Neural progenitor cell (in vitro differentiated cells): ENCODE measurements at regions not wholly inside any gene's neighbourhood (a gene's known extent, or its start where the extent isn't known, plus 50 kb on each side); places are given as distances from the start of the nearest gene placed in this dataset.

Source experiments
- DNase-seq: peaks from one replicate; pipeline ENCODE4 v3.0.0-alpha.2; 2016; ENCODE audit warnings: low spot score
- H2AFZ ChIP-seq: fragments of 200-600 bp; sonication (generic); replicated peaks from 2 replicates; pipeline ENCODE4 v1.6.1; 2016; ENCODE audit warnings: antibody characterized with exemption
- H3F3A ChIP-seq: fragments of 200-600 bp; sonication (generic); 2 replicates; pipeline ENCODE4 v1.6.1; 2016; ENCODE audit warnings: antibody characterized with exemption, low read depth
- H3K27ac ChIP-seq: fragments of 200-600 bp; sonication (generic); 2 replicates; pipeline ENCODE4 v1.5.1; 2016; ENCODE audit warnings: mild to moderate bottlenecking
- H3K27me3 ChIP-seq: fragments of 200-600 bp; sonication (generic); 2 replicates; pipeline ENCODE4 v1.6.1; 2016; ENCODE audit warnings: mild to moderate bottlenecking, moderate library complexity
- H3K36me3 ChIP-seq: fragments of 200-600 bp; sonication (generic); 2 replicates; pipeline ENCODE4 v1.5.1; 2016
- H3K4me1 ChIP-seq: fragments of 200-600 bp; sonication (generic); 2 replicates; pipeline ENCODE4 v1.6.1; 2016; ENCODE audit warnings: mixed run types
- H3K4me2 ChIP-seq: fragments of 200-600 bp; sonication (generic); 2 replicates; pipeline ENCODE4 v1.6.1; 2016
- H3K4me3 ChIP-seq: fragments of 200-600 bp; sonication (generic); 2 replicates; pipeline ENCODE4 v1.5.1; 2016
- H3K79me2 ChIP-seq: fragments of 200-600 bp; sonication (generic); 2 replicates; pipeline ENCODE4 v1.6.1; 2016; ENCODE audit warnings: low read depth
- H3K9ac ChIP-seq: fragments of 200-600 bp; sonication (generic); 2 replicates; pipeline ENCODE4 v1.6.1; 2016
- H3K9me3 ChIP-seq: fragments of 200-600 bp; sonication (generic); 2 replicates; pipeline ENCODE4 v1.5.1; 2016; ENCODE audit warnings: low read depth
- H4K20me1 ChIP-seq: fragments of 200-600 bp; sonication (generic); 2 replicates; pipeline ENCODE4 v1.6.1; 2016; ENCODE audit warnings: low read depth
- H3K27ac Mint-ChIP-seq: 3 replicates; pipeline ENCODE4 v1.8.0; 2021; ENCODE audit warnings: mixed read lengths
- H3K27me3 Mint-ChIP-seq: 2 replicates; pipeline ENCODE4 v1.8.0; 2022; ENCODE audit warnings: low read depth, mild to moderate bottlenecking, inconsistent platforms, moderate library complexity, mixed read lengths; ENCODE audit not compliant: insufficient read depth
- H3K36me3 Mint-ChIP-seq: 3 replicates; pipeline ENCODE4 v1.8.0; 2021; ENCODE audit warnings: mixed read lengths
- H3K4me1 Mint-ChIP-seq: 3 replicates; pipeline ENCODE4 v1.8.0; 2021; ENCODE audit warnings: mixed read lengths
- H3K4me3 Mint-ChIP-seq: 3 replicates; pipeline ENCODE4 v1.8.0; 2021; ENCODE audit warnings: mild to moderate bottlenecking, moderate library complexity, mixed read lengths
- H3K9me3 Mint-ChIP-seq: 3 replicates; pipeline ENCODE4 v1.8.0; 2020; ENCODE audit warnings: mixed read lengths
- EZH2 ChIP-seq: fragments of 200-600 bp; sonication (generic); IDR thresholded peaks from 2 replicates; pipeline ENCODE4 v1.6.1; 2017; ENCODE audit warnings: antibody characterized with exemption, mild to moderate bottlenecking, moderate library complexity
- EZH2phosphoT487 ChIP-seq: fragments of 200-600 bp; sonication (generic); IDR thresholded peaks from 2 replicates; pipeline ENCODE4 v1.6.1; 2017; ENCODE audit warnings: antibody characterized with exemption
- TF ChIP-seq, protein P1 (sequence below): fragments of 200-600 bp; sonication (generic); IDR thresholded peaks from 2 replicates; pipeline ENCODE4 v1.5.1; 2017; ENCODE audit warnings: antibody characterized with exemption, mild to moderate bottlenecking

DNA sequence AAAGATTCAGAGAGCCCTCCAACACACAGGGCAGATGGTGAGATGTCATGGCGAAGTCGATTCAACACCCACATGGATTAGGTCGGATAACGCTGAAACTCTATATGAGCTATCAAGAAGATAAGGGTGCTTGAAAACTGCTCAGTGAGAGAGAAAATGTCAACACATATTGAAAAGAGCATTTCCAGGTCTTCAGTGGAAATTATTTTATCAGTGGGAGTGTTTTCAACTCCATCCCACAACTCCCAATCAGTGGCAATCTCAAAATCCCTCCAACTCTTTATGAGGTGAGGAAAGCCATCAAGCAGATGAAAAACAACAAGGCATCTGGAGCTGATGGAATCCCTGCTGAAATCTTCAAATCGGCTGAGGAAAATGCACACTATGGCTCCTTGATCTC, 104.5 kb upstream of the KLHL14 start:
- H3K27ac ChIP-seq = no peak overlapping the region
- DNase-seq = no peak
- H3K4me3 Mint-ChIP-seq = no peak overlapping the region
- H3K4me1 ChIP-seq = peaks cover 43% of the 10 kb centered on the region
- H3K36me3 ChIP-seq = no peaks in the 10 kb centered on the region
- no peak overlapping the region for H2AFZ ChIP-seq
- H3F3A ChIP-seq = no peaks in the 10 kb centered on the region
- no peaks in the 10 kb centered on the region for H3K9me3 ChIP-seq
- H3K27ac Mint-ChIP-seq = no peak overlapping the region
- no peak overlapping the region for H3K9ac ChIP-seq
- H3K4me3 ChIP-seq = no peak overlapping the region
- H3K27me3 Mint-ChIP-seq = peaks cover 8% of the 10 kb centered on the region
- H3K27me3 ChIP-seq = no peaks in the 10 kb centered on the region
- no peaks in the 10 kb centered on the region for H3K79me2 ChIP-seq
- peaks cover 49% of the 10 kb centered on the region for H3K4me1 Mint-ChIP-seq
- H3K4me2 ChIP-seq = no peak overlapping the region
- TF ChIP-seq EZH2phosphoT487 (no peak), EZH2 (no peak)
- TF ChIP-seq, protein P1, sequence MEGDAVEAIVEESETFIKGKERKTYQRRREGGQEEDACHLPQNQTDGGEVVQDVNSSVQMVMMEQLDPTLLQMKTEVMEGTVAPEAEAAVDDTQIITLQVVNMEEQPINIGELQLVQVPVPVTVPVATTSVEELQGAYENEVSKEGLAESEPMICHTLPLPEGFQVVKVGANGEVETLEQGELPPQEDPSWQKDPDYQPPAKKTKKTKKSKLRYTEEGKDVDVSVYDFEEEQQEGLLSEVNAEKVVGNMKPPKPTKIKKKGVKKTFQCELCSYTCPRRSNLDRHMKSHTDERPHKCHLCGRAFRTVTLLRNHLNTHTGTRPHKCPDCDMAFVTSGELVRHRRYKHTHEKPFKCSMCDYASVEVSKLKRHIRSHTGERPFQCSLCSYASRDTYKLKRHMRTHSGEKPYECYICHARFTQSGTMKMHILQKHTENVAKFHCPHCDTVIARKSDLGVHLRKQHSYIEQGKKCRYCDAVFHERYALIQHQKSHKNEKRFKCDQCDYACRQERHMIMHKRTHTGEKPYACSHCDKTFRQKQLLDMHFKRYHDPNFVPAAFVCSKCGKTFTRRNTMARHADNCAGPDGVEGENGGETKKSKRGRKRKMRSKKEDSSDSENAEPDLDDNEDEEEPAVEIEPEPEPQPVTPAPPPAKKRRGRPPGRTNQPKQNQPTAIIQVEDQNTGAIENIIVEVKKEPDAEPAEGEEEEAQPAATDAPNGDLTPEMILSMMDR = no peak
- H3K9me3 Mint-ChIP-seq = peaks cover 26% of the 10 kb centered on the region
- no peaks in the 10 kb centered on the region for H4K20me1 ChIP-seq
- peaks cover 16% of the 10 kb centered on the region for H3K36me3 Mint-ChIP-seq

DNA sequence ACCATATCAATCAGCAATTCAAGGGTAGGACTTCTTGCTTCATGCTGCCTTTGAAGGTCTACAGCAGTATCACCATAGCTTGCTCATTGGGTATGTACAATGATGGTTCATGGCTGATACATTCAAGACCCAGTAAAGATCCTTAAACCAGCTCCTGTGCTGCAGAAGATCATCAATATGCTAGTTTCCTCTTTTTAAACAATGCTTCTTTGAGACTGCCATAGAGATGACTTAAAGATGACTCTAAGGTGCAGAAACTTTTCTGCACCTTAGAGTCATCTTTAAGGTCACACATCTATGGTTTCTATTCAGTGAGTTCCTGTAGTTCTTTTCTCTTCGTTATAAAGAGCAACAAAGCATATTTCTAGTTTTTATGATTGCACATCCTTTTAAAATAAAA, 102.8 kb upstream of the KLHL14 start:
- Histone ChIP-seq H3K27ac (no peak overlapping the region), H2AFZ (no peak overlapping the region), H3K4me1 (peaks cover 26% of the 10 kb centered on the region), H3K36me3 (no peaks in the 10 kb centered on the region), H3K9ac (no peak overlapping the region), H4K20me1 (no peaks in the 10 kb centered on the region), H3K4me2 (no peak overlapping the region), H3K4me3 (no peak overlapping the region), H3K79me2 (no peaks in the 10 kb centered on the region), H3F3A (no peaks in the 10 kb centered on the region), H3K9me3 (no peaks in the 10 kb centered on the region), H3K27me3 (no peaks in the 10 kb centered on the region)
- TF ChIP-seq EZH2phosphoT487 = no peak
- TF ChIP-seq EZH2 = no peak
- TF ChIP-seq, protein P1 = no peak
- no peak overlapping the region for H3K4me3 Mint-ChIP-seq
- no peak overlapping the region for H3K27ac Mint-ChIP-seq
- DNase-seq = no peak
- H3K36me3 Mint-ChIP-seq = peaks cover 10% of the 10 kb centered on the region
- peaks cover 37% of the 10 kb centered on the region for H3K4me1 Mint-ChIP-seq
- peaks cover 18% of the 10 kb centered on the region for H3K9me3 Mint-ChIP-seq
- H3K27me3 Mint-ChIP-seq = peaks cover 3% of the 10 kb centered on the region

DNA sequence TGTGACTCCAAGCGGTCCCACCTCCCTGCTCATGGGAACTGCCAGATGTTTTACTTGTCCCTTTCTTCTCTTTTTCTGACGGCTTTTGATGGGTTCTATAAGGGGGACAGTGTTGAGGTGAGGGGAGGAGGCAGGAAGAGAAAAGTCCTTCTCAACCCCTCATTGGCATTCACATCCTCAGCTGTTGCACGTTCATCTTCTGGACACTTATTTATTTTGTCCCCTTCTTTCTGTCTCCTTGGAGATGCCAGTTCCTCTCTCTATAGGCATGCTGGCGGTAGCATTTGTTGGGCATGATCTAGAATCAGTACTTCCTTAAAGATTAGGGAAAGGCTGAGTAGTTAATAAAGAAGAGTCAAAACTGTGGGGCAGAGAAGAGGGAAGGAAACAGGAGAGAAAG, 99.0 kb upstream of the KLHL14 start:
- H3K4me3 ChIP-seq = no peak overlapping the region
- Mint-ChIP-seq H3K4me1 (peaks cover 33% of the 10 kb centered on the region), H3K9me3 (peaks cover 12% of the 10 kb centered on the region), H3K4me3 (no peak overlapping the region), H3K36me3 (peaks cover 5% of the 10 kb centered on the region), H3K27ac (no peak overlapping the region), H3K27me3 (peaks cover 3% of the 10 kb centered on the region)
- H3K36me3 ChIP-seq = no peaks in the 10 kb centered on the region
- no peak overlapping the region for H2AFZ ChIP-seq
- DNase-seq = no peak
- TF ChIP-seq EZH2 (no peak), EZH2phosphoT487 (no peak)
- TF ChIP-seq, protein P1 = no peak
- peaks cover 34% of the 10 kb centered on the region for H3K4me1 ChIP-seq
- no peak overlapping the region for H3K4me2 ChIP-seq
- no peak overlapping the region for H3K27ac ChIP-seq
- H3K27me3 ChIP-seq = no peaks in the 10 kb centered on the region
- H3K79me2 ChIP-seq = no peaks in the 10 kb centered on the region
- no peaks in the 10 kb centered on the region for H4K20me1 ChIP-seq
- H3K9ac ChIP-seq = no peak overlapping the region
- no peaks in the 10 kb centered on the region for H3F3A ChIP-seq
- H3K9me3 ChIP-seq = no peaks in the 10 kb centered on the region

DNA sequence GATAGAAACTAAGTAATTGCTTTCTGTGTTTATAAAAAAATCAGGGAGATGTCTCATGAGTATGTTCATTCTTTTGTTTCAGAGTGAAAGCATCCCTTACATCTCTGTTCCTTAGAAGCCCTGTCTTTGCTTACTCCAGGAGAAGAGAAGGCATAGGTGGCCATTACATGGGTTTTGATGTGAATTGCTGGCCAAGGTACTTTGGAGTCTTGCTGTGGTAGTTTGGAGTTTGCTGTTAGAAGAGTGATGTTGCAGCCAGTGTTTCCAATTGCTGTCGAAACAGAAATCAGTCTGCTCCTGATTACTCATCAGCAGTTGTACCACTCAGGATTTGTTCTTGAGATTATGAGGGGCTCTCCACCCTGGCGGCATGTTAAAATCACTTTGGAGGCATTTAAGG, 97.8 kb upstream of the KLHL14 start:
- H3K36me3 Mint-ChIP-seq = peaks cover 5% of the 10 kb centered on the region
- H3K9me3 Mint-ChIP-seq = peaks cover 6% of the 10 kb centered on the region
- peaks cover 36% of the 10 kb centered on the region for H3K4me1 ChIP-seq
- H3K36me3 ChIP-seq = no peaks in the 10 kb centered on the region
- peaks cover 5% of the 10 kb centered on the region for H3K27me3 Mint-ChIP-seq
- no peak for DNase-seq
- H3K4me3 Mint-ChIP-seq = no peak overlapping the region
- no peaks in the 10 kb centered on the region for H3F3A ChIP-seq
- peaks cover 37% of the 10 kb centered on the region for H3K4me1 Mint-ChIP-seq
- TF ChIP-seq, protein P1 = no peak
- TF ChIP-seq EZH2phosphoT487 = no peak
- TF ChIP-seq EZH2 = no peak
- no peaks in the 10 kb centered on the region for H3K79me2 ChIP-seq
- no peaks in the 10 kb centered on the region for H3K9me3 ChIP-seq
- no peak overlapping the region for H3K9ac ChIP-seq
- no peak overlapping the region for H2AFZ ChIP-seq
- H4K20me1 ChIP-seq = no peaks in the 10 kb centered on the region
- H3K4me3 ChIP-seq = no peak overlapping the region
- no peak overlapping the region for H3K27ac ChIP-seq
- H3K27me3 ChIP-seq = no peaks in the 10 kb centered on the region
- H3K4me2 ChIP-seq = no peak overlapping the region
- H3K27ac Mint-ChIP-seq = no peak overlapping the region
